ENCODE measurements at regions not wholly inside any gene's neighbourhood (a gene's known extent, or its start where the extent isn't known, plus 50 kb on each side); places are given as distances from the start of the nearest gene placed in this dataset.
"Not testable (repeated sequence)": the region's sequence is repeated elsewhere in the genome, so short reads cannot be mapped to it uniquely, and the experiment has no call there.

DNA sequence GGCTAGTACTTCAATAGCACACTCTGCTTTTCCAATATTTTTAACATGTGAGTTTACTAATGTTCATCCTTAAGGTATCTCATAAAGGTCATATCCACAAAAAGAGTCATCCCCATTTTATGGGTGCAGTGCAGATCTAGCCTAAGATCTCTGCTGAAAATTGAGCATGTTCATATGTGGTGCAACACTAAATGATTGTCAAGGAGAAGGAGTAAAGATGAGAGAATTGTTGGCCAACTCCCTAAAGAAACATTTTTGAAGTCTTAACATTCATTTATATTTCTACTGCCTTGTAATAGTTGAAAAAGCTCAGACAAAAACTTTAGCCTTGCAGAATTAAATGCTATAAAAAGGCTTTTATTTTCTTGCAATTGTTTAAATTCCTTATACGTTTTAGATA is 1159.6 kb downstream of the TBL1XR1 start:
- Histone ChIP-seq H3K4me3 (ENCODE audit: low read depth, low read length) (no peak overlapping the region), H3K27ac (no peak overlapping the region), H3K9me3 (ENCODE audit: control insufficient read depth, low read length) (no peaks in the 10 kb centered on the region), H3K4me1 (no peaks in the 10 kb centered on the region), H3K36me3 (ENCODE audit: control insufficient read depth, insufficient read depth, low read length) (no peaks in the 10 kb centered on the region), H2AFZ (no peak overlapping the region), H3K79me2 (no peaks in the 10 kb centered on the region), H3K4me2 (ENCODE audit: low read length) (no peak overlapping the region), H3K27me3 (ENCODE audit: control insufficient read depth, insufficient read depth, low read length) (no peaks in the 10 kb centered on the region), H3K9ac (no peak overlapping the region)
- TF ChIP-seq, protein P1, sequence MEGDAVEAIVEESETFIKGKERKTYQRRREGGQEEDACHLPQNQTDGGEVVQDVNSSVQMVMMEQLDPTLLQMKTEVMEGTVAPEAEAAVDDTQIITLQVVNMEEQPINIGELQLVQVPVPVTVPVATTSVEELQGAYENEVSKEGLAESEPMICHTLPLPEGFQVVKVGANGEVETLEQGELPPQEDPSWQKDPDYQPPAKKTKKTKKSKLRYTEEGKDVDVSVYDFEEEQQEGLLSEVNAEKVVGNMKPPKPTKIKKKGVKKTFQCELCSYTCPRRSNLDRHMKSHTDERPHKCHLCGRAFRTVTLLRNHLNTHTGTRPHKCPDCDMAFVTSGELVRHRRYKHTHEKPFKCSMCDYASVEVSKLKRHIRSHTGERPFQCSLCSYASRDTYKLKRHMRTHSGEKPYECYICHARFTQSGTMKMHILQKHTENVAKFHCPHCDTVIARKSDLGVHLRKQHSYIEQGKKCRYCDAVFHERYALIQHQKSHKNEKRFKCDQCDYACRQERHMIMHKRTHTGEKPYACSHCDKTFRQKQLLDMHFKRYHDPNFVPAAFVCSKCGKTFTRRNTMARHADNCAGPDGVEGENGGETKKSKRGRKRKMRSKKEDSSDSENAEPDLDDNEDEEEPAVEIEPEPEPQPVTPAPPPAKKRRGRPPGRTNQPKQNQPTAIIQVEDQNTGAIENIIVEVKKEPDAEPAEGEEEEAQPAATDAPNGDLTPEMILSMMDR (IDR thresholded peaks at IDR 0.05): no peak

DNA sequence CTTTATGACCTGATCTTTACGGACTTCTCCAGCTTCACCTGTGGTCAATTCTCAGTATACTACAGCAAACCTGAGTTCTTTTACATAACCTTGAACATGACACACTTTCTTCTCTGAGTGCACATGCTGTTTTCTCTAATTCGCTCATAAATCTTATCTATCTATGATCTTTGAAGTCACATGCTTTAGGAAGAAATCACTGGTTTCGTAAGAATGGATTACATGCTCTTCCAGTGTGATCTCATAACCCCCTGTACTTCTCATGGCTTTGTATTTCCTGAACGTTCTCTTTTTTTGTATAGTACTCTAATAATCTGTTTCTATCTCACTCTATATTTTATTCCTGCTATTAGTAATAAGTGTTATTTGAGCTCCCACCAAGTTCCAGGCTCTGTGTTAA is 1165.2 kb downstream of the TBL1XR1 start:
- H3K4me3 ChIP-seq (ENCODE audit: low read depth, low read length): no peak overlapping the region
- no peak overlapping the region for H3K9ac ChIP-seq
- H3K27me3 ChIP-seq (ENCODE audit: control insufficient read depth, insufficient read depth, low read length): no peaks in the 10 kb centered on the region
- no peak overlapping the region for H3K27ac ChIP-seq
- H3K79me2 ChIP-seq: no peaks in the 10 kb centered on the region
- H3K9me3 ChIP-seq (ENCODE audit: control insufficient read depth, low read length): no peaks in the 10 kb centered on the region
- H3K4me2 ChIP-seq (ENCODE audit: low read length): no peak overlapping the region
- no peaks in the 10 kb centered on the region for H3K36me3 ChIP-seq (ENCODE audit: control insufficient read depth, insufficient read depth, low read length)
- no peak overlapping the region for H2AFZ ChIP-seq
- TF ChIP-seq, protein P1 (IDR thresholded peaks at IDR 0.05): no peak
- no peaks in the 10 kb centered on the region for H3K4me1 ChIP-seq

DNA sequence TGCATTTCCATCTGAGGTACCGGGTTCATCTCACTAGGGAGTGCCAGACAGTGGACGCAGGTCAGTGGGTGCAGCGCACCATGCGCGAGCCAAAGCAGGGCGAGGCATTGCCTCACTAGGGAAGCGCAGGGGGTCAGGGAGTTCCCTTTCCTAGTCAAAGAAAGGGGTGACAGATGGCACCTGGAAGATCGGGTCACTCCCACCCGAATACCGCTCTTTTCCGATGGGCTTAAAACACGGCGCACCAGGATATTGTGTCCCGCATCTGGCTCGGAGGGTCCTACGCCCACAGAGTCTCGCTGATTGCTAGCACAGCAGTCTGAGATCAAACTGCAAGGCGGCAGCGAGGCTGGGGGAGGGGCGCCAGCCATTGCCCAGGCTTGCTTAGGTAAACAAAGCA is 1157.1 kb downstream of the NAALADL2 start:
- H3K79me2 ChIP-seq; H3K4me2 ChIP-seq (ENCODE audit: low read length); H3K9ac ChIP-seq; H3K4me3 ChIP-seq (ENCODE audit: low read depth, low read length); H3K27ac ChIP-seq; H2AFZ ChIP-seq; H3K36me3 ChIP-seq (ENCODE audit: control insufficient read depth, insufficient read depth, low read length); H3K27me3 ChIP-seq (ENCODE audit: control insufficient read depth, insufficient read depth, low read length); H3K9me3 ChIP-seq (ENCODE audit: control insufficient read depth, low read length); H3K4me1 ChIP-seq: not testable (repeated sequence)

DNA sequence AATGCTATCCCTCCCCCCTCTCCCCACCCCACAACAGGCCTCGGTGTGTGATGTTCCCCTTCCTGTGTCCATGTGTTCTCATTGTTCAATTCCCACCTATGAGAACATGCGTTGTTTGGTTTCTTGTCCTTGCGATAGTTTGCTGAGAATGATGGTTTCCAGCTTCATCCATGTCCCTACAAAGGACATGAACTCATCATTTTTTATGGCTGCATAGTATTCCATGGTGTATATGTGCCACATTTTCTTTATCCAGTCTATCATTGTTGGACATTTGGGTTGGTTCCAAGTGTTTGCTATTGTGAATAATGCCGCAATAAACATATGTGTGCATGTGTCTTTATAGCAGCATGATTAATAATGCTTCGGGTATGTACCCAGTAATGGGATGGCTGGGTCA is 1156.1 kb downstream of the NAALADL2 start:
- not testable (repeated sequence) for H3K36me3 ChIP-seq (ENCODE audit: control insufficient read depth, insufficient read depth, low read length); H3K79me2 ChIP-seq; H3K4me1 ChIP-seq; H3K27me3 ChIP-seq (ENCODE audit: control insufficient read depth, insufficient read depth, low read length); H3K9me3 ChIP-seq (ENCODE audit: control insufficient read depth, low read length); H3K4me3 ChIP-seq (ENCODE audit: low read depth, low read length); H3K27ac ChIP-seq; H3K4me2 ChIP-seq (ENCODE audit: low read length); H3K9ac ChIP-seq; H2AFZ ChIP-seq

DNA sequence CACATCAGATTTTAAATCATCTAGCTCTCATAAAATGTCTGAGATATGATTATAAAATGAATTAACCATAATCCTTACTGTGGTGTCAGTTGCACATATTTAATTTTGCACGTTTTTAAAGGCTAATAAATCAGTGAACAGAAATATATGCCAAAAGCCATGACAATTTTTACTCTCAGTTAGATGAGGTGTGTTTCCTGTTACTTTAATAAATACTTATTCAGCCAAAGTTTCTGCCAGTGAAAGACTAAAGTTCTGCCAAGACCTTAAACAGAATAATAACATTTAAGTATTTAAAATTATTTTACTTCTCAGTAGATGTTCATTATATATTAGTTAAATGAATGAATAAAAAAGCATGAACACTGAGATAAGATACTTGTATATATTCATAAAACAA is 1150.1 kb downstream of the NAALADL2 start:
- H3K4me3 ChIP-seq (ENCODE audit: low read depth, low read length): no peak overlapping the region
- no peak overlapping the region for H3K4me2 ChIP-seq (ENCODE audit: low read length)
- H3K27me3 ChIP-seq (ENCODE audit: control insufficient read depth, insufficient read depth, low read length): no peaks in the 10 kb centered on the region
- H3K9ac ChIP-seq: no peak overlapping the region
- no peaks in the 10 kb centered on the region for H3K9me3 ChIP-seq (ENCODE audit: control insufficient read depth, low read length)
- H3K36me3 ChIP-seq (ENCODE audit: control insufficient read depth, insufficient read depth, low read length): no peaks in the 10 kb centered on the region
- no peaks in the 10 kb centered on the region for H3K79me2 ChIP-seq
- no peaks in the 10 kb centered on the region for H3K4me1 ChIP-seq
- no peak overlapping the region for H3K27ac ChIP-seq
- H2AFZ ChIP-seq: no peak overlapping the region
- TF ChIP-seq, protein P1 (IDR thresholded peaks at IDR 0.05): no peak

DNA sequence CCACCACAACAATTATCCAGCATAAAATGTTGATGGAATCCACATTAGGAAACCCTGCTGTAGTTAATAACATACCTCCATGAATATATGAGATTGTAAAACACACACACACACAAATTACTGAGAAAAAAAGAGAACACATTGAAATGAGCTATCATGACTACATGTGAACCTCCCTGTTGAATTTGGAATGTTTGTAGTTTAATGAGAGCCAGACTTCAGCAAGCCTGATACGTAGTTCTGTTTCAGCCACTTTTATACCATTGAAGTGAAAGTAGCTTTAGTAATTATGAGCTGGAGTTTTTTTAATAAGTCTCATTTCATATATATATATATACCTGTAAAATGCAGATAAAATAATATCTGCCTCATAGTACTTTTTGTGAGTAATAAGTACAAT is 1146.4 kb downstream of the NAALADL2 start:
- no peaks in the 10 kb centered on the region for H3K36me3 ChIP-seq (ENCODE audit: control insufficient read depth, insufficient read depth, low read length)
- no peaks in the 10 kb centered on the region for H3K79me2 ChIP-seq
- H3K27me3 ChIP-seq (ENCODE audit: control insufficient read depth, insufficient read depth, low read length): no peaks in the 10 kb centered on the region
- no peak overlapping the region for H3K4me2 ChIP-seq (ENCODE audit: low read length)
- no peak overlapping the region for H2AFZ ChIP-seq
- no peaks in the 10 kb centered on the region for H3K9me3 ChIP-seq (ENCODE audit: control insufficient read depth, low read length)
- no peak overlapping the region for H3K4me3 ChIP-seq (ENCODE audit: low read depth, low read length)
- TF ChIP-seq, protein P1 (IDR thresholded peaks at IDR 0.05): no peak
- H3K27ac ChIP-seq: no peak overlapping the region
- H3K9ac ChIP-seq: no peak overlapping the region
- H3K4me1 ChIP-seq: no peaks in the 10 kb centered on the region

Data from parathyroid adenoma (tissue), 2 donors.